Left kidney (tissue), 1 donor: ENCODE measurements at regions not wholly inside any gene's neighbourhood (a gene's known extent, or its start where the extent isn't known, plus 50 kb on each side); places are given as distances from the start of the nearest gene placed in this dataset.

Experiments
- DNase-seq: peaks from one replicate; pipeline ENCODE4 v3.0.0-alpha.2; 2013

DNA sequence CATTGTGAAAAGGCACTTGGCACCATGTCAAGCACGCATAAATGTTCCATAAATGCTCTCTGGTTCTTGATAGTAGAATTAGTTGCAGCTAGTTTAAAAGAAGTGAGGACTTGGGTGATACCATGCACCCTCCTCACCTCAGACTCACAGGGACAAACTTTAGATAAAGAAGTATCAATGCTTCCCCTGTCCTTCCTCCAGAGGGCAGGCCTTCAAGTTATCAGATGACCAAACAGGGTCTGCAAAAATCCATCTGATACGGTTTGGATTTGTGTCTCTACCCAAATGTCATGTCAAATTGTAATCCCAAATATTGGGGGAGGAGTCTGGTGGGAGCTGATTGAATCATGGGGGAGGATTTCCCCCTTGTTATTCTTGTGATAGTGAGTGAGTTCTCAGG is 54.1 kb downstream of the C1QL2 start:
- DNase-seq: no peak

DNA sequence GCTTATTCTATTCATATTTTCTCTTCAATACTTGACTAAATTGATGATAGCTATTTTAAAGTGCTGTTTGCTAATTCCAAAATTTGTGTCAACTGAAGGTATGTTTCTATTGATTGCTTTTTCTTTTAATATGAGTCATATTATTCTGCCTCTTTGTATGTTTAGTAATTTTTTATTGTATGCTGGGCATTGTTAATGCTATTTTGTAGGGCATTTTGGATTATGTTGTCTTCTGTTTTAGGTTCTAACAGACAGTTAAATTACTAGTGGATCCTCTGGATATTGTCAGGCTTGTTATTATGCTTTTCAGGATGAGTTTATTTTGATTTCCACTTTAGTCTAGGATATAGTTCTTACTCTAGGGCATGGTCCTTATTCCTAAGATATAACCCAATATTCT is 55.6 kb downstream of the C1QL2 start:
- no peak for DNase-seq

DNA sequence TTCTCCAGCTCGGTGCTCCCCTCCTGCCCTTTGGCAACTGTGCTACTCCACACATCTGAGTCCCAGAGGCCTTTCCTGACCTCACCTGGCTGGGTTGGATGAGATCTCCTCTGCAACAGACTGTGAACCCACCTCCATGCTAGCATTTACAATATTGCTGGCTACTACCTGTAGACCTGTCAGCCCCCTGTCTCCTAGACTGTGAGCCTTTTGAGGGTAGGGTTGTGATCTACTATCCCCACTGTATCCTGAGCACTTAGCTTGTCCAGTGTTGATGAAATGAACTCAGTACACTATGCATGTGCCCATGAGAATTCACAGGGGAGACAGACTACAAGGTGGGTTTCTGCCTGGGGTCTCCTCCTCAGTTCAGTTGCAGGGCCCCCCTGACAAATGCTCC is 70.1 kb downstream of the C1QL2 start:
- DNase-seq: no peak

DNA sequence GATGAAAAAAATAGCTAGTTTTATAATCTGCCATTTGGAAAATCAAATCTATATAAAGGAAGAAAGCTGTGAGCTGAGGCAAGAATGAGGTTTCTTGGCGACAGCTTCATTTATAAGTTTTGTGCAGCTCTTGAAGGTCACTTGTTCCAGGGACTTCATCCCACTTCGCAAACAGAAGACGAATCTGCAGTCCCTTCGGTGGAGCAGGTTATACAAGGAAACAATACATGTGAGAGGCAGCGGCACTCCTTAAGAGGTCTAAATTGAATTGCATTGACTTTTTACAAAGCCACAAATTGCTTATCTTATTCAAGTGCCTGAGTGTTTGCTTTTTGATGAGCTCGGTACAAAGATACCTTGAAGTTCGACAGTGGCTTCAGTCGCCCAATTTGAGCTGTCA is 72.2 kb downstream of the C1QL2 start:
- DNase-seq: no peak

DNA sequence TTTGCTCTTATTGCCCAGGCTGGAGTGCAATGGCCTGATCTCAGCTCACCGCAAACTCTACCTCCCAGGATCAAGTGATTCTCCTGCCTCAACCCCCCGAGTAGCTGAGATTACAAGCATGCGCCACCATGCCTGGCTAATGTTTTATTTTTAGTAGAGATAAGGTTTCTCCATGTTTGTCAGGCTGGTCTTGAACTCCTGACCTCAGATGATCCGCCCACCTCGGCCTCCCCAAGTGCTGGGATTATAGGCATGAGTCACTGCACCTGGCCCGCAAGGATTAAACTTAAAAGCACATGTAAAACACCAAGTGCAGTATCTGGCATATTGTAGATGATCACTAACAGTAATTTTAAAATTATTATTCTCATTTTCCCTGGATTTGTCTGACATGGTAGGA is 72.9 kb downstream of the C1QL2 start:
- DNase-seq: no peak

DNA sequence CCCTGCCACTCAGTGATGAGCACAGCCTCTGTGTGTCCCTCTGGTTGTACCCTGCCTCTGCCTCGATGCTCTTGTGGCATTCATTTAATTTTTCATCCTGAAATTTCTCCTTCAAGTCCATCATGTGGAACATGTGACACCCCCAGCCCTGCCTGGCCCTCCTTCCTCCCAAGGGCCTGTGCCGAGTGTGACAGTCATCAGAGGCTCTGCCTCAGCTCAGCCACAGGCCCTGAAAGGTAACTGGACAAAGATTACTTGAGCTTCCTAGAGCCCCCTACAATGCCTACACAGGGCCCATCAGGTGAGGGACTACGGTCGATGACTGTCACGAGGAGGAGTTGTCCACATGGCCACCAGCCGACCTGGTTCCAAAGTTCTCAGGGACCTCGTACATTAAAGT is 75.1 kb downstream of the C1QL2 start:
- DNase-seq: no peak

DNA sequence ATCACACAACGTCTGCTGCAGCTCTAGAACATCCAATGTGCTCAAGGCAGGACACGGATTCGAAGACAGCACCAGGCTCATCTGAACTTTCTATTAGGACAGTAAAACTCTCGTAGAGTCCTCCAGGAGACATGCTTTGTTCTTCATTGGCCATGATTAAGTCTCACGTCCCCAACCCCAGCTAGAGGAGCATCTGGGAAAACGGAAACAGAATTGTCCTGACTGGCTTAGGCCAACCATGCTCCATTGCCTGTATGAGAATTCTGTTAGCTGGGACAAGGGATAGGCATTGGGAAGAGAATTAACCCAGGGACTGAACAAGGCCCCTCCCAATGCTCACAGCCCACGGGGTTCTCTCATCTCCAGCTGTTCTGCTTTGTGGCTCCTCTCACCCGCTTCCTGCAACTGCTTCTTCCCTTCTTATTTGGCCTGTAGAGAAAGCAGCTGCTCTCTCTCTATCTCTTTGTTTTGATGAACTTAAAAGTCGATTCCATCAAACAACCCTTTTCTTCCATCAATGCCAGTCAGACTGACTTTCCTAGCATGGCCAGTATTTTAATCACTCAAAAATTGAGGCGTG is 75.6 kb downstream of the C1QL2 start:
- no peak for DNase-seq

DNA sequence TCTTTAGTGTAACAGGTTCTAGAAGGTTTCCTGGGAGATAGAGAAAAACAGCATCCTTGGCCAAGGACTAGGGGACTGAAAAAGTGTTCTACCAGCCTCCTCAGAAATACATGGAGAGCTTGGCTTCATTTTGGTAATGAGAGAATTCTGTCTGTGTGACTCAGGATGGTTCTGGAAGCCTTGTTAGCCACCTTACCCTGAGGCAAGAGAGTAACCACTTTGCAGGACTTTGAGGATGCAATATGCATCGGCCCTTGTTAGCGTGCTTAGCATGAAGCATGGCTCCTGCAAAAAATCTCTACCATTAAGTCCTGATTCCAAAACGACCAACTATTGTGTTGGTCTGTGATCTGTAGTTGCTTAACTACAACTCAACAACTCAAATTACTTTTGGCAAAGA is 79.8 kb downstream of the C1QL2 start:
- DNase-seq: no peak

DNA sequence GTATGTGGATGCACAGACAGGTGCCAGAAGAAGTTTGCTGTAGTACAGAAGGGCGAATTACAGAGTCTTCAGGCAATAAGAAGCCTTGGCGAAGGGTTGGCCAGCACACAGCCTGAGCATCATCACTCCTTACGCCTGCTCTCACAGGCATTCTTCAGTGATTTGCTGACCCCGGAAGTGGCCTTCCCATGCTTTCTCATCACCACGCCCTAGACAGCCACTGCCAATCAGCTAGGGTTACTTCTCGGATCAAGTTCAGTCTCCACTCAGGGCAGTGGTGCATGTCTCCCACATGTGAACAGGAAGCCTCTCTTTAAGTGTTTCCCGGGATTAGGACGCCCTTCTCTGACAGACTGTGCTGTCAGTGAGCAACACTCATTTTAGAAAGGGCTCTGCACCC is 81.8 kb downstream of the C1QL2 start:
- no peak for DNase-seq

DNA sequence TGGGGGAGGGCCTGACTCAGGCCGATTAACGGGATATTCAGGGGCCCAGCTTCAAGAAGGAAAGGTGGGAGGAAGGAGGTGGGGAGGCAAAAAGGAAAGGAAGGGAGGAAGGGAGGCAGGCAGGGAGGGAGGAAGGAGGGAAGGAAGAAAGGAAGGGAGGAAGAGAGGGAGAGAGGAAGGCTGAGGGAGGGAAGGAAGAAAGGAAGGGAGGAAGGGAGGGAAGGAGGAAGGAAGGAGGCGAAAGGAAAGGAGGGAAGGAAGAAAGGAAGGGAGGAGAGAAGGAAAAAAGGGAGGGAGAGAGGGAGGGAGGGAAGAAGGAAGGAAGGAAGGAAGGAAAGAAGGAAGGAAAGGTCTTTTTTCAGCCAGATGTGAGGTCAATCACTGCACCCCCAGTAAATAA is 85.3 kb downstream of the C1QL2 start:
- DNase-seq: no peak

DNA sequence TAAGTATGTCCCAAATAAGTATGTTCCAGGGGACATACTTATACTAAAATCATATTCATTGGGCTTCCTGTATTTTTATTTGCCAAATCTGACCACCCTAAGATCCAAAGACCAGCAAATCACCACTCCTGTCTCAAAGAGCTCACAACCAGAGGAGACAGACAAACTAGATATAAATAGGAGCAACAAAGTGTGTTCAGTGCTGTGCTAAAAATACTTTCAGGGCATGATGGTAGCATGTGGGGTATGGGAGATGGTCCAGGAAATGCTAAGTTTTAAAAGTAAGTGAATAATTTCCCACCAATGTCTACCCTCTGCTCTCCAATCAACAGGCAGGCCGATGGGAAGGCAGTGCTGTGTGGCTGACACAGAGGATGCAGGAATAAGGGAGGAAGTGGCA is 87.1 kb downstream of the C1QL2 start:
- no peak for DNase-seq

DNA sequence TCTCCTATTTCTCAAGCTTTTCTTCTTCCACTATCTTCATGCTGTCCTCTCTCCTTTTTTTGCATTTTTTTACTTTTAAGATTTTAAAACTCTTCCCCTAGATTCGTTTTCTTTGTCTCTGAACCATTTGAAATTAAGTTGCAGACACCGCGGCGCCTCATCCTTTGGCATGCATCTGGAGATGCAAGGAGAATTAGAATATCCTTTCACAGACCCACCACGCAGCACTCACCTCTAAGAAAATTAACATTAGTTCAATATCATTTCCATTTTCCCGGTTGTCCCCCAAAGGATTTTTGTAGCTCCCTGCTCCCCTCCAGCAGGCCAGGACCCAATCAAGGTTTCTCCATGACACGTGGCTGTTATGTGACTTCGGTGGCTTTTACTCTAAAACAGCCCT is 88.8 kb downstream of the C1QL2 start:
- no peak for DNase-seq

DNA sequence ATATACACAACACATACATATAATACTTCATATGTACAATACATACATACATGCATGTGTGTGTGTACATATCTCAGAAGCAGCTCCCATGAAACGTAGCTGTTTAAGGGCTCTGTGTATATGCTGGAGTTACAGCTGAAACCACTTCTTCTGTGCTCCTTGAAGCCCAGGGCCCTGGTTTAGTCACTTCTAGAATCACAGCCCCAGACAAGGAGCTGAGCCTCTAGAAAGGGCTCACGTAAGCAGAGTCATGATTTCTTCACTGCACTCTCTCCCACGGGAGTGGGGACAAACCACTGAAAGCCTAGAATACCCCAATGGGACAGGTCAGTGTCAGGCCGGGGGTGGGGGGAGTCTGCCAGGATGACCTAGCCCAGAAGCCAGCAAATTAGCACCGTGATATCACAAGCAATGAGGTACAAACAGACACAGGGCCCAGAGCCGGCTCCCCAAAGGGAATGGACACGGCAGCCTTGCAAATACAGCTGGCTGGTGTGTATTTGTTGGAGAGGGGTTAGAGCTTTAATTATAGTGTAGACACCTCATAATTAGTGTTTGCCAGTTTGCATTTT is 90.3 kb downstream of the C1QL2 start:
- no peak for DNase-seq

DNA sequence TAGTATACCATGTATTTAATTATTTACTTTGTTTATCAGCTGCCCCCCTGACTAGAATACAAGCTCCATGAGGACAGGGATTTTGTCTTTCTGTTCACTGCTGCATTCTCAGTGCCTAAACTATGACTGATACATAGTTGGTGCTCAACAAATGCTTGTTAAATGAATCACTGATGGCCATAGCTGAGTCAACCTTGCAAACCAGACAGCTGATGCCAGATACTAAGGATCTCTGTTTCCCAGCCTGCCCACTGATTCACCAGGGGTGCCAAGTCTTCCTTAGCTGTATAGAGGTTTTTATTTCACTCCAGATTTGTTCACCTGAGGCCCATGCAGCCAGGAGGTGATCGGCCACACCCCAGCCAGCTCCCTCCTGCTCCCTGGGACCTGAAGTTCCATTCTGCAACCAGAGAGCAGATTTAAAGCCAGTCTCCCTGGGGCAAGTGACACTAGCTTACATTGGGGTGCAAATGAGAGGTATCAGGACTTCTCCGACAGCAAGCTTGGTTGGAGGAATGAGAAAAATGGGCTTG is 92.2 kb downstream of the C1QL2 start:
- no peak for DNase-seq

DNA sequence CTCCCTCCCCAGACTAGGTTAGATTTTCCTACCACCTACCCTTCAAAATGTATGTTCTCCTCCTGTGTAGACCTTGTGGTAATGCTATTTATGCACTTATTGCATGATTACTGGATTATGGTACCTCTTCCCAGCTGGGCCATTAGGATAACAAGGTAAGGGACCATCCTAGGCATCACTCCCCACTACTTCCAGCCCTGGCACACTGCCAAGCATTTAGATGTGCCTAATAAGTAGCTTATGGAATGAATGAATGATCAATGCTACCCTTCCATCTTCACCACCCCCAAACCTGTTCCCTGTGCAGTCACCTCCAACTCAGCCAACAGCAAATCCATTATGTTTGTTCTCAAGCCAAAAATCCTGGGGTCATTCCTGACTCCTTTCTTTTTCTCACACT is 93.4 kb downstream of the C1QL2 start:
- no peak for DNase-seq

DNA sequence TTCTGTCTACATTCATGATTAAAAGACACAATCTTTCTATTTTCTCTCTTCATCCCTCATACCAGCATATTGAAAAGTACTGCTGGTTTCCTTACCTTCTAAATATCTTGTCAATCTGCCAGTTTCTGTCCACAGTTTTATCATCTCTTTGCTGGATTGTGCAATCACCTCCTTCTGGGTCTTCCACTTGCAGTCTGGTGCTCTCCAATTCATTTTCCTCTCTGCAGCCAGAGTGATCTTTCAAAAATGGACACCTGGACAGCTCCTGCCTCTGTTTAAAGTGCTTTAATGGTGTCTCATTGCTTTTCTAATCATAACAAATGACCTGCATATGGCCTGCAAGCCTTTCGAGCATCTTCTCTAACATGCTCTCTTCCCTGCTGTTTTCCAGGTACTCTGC is 94.0 kb downstream of the C1QL2 start:
- no peak for DNase-seq

DNA sequence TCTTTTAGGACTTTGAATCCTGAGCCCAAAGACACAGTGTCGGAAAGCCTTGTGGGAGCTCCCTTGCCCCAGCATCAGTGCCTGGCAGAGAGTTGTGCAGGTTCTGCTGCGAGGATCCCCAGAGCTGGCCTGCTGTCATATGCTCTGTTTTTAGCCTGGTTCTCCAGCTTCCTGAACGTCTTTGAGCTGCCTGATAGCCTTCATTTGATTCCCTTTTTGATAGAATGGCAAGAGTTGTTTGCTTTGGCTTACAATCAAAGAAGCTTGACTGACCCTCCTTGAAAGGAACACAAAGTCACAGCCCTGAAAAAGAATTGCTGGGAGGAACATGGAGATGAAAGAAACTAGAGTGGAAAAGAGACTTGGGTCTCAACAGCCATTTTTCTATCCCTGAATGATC is 95.4 kb downstream of the C1QL2 start:
- no peak for DNase-seq

DNA sequence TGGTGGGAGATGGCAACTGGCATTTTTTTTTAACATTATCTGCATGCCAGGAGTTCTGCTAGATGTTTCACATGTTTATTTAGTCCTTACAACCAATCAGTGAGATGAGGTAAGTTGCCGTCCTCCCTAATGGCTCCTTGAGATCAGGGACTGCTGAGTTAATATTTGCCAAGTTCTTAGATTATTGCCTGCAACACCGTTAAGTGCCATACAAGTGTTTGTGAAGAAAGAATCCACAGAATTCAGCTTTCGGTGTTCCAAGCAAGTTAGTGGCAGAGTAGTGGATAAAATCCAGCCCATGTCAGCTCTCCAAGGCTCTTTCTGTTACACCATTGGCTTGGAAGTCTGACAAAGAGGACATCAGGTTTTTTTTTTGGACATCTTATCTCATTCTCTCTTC is 95.9 kb downstream of the C1QL2 start:
- no peak for DNase-seq

DNA sequence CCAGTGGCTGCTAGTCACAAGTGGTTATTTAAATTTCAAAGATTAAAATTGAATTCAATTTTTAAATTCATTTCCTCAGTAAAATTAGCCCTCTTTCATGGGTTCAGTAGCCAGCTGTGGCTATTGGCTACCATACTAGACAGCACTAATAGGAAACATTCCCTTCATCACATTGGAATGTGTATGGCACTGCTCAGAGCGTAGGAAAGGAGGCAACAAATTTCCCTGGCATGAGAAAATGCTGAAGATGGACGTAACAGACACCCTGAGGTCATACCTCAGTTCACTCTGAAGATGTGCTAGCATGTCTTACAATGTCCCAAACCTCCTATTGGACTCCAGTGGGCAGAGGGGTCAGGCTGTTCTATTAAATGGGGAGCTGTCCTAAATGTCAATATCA is 96.4 kb downstream of the C1QL2 start:
- no peak for DNase-seq

DNA sequence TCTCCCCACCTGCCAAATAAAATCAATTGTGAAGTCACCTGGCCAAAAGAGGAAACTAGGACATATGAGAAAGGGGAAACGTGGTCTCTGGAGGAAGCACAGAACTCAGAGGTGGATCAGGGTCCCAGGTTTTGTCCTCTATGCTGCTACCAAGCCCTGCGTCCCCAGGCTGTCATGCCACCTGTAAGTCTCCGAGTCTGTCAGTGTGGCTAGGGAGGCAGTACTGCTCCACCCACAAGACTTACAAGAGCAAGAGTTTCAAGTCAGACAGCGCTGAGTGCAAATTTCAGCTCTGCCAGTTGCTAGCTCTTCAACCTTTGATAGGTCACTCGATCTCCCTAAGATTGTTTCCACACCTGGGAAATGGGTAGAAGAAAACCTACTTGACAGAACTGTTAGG is 98.6 kb downstream of the C1QL2 start:
- DNase-seq: no peak

DNA sequence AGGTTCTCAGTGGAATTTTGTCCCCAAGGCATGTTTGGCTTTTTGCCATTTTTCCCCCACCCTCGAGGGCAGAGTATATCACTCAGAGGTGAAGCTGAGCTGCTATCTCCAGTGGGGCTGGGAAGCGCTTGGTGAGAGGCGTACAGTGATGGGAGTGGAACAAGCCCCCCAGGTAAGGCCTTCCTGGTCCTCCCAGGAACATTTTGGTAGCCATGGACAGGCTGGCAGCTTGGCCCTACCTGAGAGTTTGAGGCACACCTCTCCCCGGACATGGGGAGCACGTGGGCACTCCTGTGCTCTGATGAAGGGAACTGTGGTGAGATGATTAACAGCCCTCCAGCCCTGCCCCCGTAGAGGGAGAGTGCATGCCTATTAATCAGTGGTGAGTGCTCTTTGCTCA is 99.3 kb downstream of the C1QL2 start:
- DNase-seq: no peak

DNA sequence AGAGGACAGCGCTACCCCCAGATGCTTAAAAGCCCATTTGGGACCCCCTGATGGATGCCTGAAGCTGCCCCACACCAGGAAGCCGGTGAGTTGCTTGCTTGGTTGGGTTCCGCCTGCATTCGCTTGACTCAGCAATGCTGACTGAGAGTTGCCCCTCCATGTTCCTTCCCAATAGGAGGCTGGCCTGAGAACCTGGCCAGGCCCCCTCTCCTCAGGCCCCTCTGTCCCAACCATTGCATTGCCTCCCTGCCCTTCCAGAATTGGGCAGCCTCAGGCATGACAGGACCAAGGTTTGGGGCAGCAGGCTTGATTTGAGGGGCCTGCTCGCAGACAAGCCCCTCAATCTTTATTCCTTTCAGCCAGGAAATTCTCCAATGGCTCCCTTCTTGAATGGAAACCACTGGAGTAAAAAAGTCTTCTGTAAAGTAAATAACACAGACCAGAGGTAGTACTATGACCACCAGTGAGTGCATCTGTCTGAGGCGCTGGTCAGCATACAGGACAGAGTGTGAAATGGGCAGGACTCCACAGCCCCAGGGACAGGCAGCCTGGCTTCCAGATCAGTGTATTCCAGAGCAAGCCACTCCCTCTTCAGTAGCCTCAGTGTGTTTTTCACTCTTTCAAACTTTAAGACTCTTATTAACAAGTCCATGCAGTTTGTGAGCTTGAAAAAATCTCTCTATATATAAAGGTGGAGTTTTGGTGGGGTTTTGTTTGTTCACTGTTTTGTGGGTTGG is 104.7 kb downstream of the C1QL2 start:
- DNase-seq: no peak

DNA sequence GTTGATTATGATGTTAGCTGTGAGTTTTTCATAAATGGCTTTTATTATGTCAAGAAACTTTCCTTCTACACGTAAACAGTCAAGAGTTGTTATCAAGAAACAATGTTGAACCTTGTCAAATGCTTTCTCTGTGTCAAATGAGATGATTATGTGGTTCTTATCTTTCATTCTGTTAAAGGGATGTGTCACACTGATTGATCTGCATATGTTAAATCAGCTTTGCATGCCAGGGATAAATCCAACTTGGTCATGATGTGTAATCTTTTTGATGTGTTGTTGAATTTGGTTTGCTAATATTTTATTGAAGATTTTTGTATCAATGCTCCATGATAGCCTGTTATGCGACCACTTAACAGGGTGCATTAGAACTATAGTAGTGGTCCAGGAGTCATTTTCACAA is 107.3 kb downstream of the C1QL2 start:
- no peak for DNase-seq
